MV-4-11 (cell line): ENCODE measurements at regions not wholly inside any gene's neighbourhood (a gene's known extent, or its start where the extent isn't known, plus 50 kb on each side); places are given as distances from the start of the nearest gene placed in this dataset.
"Not testable (repeated sequence)": the region's sequence is repeated elsewhere in the genome, so short reads cannot be mapped to it uniquely, and the experiment has no call there.

Experiments used
- DNase-seq: peaks from one replicate; lab custom pipeline; 2025; lab: John Stamatoyannopoulos, UW

DNA sequence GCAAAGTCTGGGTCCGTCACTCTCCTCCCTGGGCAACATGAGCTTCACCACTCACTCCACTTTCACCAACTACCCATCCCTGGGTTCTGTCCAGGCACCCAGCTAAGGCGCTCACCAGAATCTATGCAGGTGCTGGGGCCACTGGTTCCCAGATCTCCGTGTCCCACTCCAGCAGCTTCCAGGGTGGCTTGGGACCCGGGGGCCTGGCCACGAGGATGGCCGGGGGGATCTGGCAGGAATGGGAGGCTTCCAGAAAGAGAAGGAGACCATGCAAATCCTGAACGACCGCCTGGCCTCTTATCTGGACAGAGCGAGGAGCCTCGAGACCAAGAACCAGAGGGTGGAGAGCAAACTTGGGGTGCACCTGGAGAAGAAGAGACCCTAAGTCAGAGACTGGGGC is 1611.0 kb upstream of the ACO1 start:
- no peak for DNase-seq

DNA sequence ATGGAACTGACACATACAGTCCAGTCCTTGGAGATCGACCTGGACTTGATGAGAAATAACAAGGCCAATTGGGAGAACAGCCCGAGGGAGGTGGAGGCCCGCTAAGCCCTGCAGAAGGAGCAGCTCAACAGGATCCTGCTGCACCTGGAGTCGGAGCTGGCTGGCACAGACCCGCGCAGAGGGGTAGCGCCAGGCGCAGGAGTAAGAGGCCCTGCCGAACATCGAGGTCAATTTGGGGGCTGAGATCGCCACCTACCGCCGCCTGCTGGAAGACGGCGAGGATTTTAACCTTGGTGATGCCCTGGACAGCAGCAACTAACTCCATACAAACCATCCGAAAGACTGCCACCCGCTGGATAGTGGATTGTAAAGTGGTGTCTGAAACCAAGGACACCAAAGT is 1610.1 kb upstream of the ACO1 start:
- DNase-seq, result no peak

DNA sequence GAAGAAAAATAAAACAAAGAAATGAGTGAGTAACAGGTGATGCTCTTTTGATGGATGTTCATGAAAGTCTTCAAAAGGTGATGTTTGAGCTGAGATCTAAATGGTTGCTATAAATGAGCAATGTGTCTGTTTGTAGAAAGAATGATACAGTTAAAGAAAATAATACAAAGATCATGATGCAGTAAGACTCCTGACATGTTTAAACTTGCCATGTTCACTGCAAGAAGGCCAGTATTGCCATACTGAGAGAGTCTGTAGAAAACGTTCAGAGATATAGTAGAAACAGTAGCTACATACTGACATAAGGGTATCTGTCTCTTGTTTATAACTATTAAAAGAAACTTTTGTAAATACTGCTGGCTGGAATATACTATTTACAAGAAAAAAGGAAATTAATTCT is 1609.2 kb upstream of the ACO1 start:
- no peak for DNase-seq

DNA sequence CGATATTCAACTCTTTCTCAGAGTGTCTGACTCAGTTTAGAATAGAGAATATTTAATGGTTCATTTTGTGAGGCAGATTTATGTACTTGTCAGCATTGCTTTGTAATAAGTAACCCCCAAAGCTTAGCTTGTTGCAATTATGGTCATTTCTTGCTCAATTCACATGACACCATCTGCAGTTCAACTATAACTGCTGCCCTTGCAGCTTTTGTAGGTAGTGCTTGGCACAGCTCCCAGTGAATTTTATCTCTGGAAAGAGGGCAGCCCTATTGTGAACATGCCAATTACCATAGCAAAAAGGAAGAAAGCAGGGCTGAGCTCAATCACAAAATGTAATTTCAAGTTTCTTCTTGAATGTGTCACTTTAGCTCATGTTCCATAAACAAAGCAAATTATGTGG is 1587.7 kb upstream of the ACO1 start:
- no peak for DNase-seq

- no peak for DNase-seq
Observed at GRCh38 chr9:30799527-30800101, 1584.8 kb upstream of the ACO1 start.

- no peak for DNase-seq
Observed at GRCh38 chr9:30800421-30800820, 1584.0 kb upstream of the ACO1 start.

DNA sequence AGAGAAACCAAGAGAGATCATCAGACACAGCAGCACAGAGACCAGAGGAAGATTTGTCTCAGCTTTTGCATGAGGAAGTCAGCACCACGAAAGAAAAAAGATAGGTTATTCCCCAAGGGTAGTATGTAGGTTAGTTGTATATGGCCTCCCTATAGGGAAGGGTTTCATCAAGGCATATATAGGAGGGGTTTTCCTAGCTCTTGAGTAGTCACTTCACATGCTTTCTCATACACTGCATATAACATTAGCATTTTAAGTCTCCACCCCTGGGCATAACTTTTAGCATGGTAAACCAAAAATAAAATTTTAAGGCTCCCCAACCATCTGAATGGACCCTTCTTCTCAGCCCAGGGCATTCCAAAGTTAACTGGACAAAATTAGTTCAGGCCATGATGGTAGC is 1571.6 kb upstream of the ACO1 start:
- DNase-seq, result no peak

DNA sequence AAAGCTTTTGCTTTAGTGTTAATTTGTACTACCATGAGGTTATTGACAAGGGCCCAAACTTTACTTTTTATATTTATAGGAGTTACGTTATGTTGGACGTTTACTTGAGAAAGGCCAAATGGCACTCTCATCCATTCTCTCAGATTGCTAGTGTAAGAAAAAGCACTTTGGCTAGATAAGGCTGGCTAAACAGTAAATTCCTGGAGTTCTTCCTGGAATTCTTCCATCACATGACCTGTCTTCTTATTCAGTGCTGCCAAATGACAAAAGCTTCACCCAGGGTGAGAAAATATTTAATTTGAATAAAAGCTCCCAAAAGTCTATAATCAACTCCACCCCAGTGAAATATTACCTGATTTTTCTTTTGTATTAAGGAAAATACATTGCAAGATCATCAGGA is 1568.9 kb upstream of the ACO1 start:
- no peak for DNase-seq

GRCh38 chr9:30845136-30845535 is 1539.3 kb upstream of the ACO1 start:
- DNase-seq, result no peak

GRCh38 chr9:30846651-30847050 is 1537.8 kb upstream of the ACO1 start:
- DNase-seq, result no peak

- DNase-seq, result no peak
Observed at GRCh38 chr9:30851600-30851999, 1532.8 kb upstream of the ACO1 start.

DNA sequence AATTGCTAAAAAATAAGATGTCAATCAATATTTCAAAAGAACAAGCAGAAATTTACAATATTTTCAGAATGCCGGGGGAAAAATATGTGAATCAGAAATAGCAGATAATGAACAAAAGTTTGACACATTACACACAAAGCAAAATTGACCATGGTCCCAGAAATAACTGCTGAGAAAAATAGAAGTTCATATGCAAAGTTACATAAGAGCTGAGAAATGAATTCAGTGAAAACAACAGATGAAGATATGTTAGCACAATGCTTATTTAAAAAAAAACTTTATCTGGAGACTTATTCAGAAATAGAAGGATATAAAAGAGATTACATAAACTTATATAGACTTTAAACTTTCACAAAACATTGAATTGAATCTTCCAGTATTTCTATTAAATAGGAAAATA is 1483.7 kb upstream of the ACO1 start:
- no peak for DNase-seq

DNA sequence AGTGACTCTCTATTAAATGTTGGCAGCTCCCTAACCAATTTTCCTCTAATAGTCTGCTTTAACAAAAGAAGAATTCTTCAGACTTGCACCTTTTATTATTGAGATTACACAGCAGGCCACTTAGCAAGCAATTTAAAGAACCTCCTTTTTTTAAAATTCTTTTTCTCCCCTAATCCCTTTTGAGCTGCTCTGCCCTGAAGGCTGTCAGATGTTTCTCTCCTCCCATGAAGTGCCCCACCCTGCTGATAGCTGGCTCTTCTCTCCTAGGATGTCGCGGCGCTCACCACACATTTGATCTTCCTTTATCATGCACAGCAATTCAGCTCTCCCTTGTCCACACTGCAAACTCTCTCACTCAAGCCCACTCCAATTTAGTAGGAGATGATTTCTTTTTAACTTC is 1471.1 kb upstream of the ACO1 start:
- no peak for DNase-seq

DNA sequence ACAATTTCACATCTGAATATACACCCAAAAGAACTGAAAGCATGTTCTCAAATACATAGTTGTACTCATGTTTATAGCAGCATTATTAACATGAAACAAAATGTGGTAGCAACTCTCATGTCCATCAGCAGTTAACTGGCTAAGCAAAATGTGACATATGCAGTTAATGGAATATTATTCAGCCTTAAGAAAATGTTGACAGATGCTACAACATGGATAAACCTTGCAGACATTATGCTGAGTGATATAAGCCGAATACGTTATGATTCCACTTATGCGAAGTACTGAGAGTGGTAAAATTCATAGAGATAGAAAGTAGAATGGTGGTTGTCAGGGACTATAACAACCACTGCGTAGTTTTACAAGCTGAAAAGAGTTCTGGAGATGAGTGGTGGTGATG is 1469.0 kb upstream of the ACO1 start:
- DNase-seq, result no peak

GRCh38 chr9:30925126-30925525 is 1459.3 kb upstream of the ACO1 start:
- DNase-seq, result no peak

GRCh38 chr9:30925635-30926034 is 1458.8 kb upstream of the ACO1 start:
- no peak for DNase-seq

DNA sequence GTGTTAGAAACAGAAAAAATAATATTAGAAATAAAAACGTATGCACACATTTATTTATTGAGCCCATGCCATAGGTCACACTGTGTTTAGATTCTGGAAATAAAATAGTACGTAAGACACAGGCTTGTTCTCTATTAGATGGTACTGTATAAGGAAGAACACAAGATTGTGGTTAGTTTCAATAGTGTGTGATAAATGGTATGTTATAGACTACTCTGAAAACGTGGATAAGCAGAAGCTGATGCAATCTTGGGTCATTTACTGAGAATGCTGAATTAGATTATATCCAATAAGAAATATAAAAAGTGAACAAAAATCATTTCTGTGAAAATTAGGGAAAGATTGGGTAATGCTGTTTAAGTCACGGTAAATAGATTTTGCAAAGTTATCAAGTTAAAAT is 1456.4 kb upstream of the ACO1 start:
- no peak for DNase-seq

DNA sequence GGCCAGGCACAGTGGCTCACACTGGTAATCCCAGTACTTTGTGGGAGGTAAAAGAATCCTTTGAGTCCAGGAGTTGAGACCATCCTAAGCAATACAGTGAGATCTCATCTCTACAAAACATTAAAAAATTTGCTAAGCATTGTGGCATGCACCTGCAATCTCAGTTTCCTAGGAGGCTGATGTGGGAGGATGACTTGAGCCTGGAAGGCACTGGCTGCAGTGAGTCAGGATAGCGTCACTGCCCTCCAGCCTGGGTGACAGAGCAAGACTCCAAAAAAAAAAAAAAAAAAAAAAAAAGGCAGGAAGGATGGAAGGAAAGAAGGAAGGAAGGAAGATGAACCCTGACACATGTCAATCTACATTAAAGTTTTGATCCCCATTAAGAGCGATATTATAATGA is 1452.2 kb upstream of the ACO1 start:
- no peak for DNase-seq

DNA sequence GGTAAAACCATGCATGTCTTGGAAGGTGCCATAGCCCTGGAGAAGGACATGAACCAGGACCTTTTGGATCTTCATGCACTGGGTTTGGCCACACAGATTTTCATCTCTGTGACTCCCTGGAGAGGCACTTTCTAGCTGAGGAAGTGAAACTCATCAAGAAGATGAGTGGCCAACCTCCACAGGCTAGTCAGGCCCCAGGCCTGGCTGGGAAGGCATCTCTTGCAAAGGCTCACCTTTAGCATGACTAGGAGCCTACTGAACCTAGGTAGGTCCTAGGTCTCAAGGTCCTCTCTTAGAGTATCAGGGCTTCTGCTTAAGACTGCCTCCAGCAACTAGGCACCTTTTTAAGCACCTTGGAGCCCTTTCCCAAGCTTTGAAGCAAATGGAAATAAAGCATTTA is 1448.7 kb upstream of the ACO1 start:
- DNase-seq, result peak; percentile 1

- DNase-seq, result no peak
Observed at GRCh38 chr9:30937106-30937505, 1447.3 kb upstream of the ACO1 start.

DNA sequence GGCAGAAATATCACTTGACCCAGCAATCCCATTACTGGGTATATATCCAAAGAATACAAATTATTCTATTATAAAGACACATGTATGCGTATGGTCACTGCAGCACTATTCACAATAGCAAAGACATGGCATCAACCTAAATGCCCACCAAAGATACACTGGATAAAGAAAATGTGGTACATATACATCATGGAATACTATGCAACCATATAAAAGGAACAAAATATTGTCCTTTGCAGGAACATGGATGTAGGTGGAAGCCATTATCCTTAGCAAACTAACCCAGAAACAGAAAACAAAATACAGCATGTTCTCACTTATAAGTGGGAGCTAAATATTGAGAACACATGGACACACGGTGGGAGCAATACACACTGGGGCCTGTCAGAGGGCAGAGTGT is 1441.6 kb upstream of the ACO1 start:
- not testable (repeated sequence) for DNase-seq

DNA sequence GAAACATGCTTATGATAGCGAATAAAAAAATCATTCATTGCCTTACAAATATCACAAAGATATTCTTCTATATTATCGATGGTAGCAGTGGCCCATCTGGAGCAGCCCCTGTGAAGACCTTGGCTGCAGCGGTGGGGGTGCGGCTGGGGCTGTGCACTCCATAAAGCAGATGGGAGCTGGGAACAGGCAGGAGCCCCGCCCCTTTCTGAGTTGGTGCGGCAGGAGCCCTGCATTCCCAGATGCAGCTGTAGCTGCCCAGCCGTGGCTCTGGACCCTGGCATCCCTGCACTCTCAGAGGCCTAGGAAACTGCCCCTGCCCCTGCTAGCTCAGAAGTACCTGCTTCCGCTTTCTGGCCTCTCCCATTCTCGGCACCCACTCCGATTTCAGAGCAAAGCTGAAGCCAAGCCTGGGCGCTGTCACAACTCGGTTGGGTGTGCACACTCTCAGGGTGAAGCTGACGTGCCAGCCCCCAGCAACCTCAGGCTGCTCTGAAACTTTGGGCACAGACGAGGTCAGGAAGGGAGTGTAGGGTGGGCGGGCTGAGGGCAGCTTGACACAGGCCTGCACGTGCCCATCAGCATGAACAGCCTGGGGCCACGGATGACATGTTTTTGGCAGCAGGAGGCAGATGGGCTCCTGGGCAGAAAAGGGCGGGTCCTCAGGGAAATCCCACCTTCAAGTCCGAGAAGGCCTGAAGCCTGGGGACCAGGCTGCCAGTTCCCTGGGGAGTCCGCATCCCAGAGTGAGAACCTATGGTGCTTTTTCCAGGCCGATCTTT is 1440.8 kb upstream of the ACO1 start:
- DNase-seq, result no peak

GRCh38 chr9:30944225-30944569 is 1440.2 kb upstream of the ACO1 start:
- DNase-seq, result no peak

DNA sequence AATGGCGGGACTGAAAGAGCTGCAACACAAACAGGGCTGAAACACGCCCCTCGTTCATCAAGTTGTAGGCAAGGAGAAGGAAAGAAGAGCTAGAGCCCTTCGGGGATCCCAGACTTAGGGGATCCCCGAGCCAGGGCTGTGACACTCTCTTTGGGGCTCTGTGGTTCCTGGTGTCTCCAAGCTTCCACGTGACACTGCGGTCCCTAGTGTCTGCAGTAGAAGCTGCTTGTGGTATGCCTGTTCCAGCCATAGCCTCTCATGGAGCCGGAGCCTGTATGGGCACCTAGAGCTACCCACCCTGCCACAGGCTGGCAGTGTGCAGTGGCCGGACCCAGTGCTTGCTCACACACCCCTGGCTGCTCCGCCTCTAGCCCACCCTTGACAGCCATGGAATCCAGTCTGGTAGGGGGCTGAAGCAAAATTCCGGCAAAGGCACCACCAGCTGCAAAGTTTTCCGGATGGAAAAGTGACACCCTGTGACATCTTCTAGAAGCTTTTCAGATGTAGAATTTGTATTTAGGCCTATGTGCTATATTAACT is 1439.6 kb upstream of the ACO1 start:
- no peak for DNase-seq
